GM19043 (cell line): ENCODE measurements at regions not wholly inside any gene's neighbourhood (a gene's known extent, or its start where the extent isn't known, plus 50 kb on each side); places are given as distances from the start of the nearest gene placed in this dataset.

Experiments
- ATAC-seq: cut with Tn5 transposase; IDR thresholded peaks from one replicate; pipeline ENCODE4 v1.9.1; 2021; ENCODE audit warnings: low read depth; ENCODE audit not compliant: unreplicated experiment

DNA sequence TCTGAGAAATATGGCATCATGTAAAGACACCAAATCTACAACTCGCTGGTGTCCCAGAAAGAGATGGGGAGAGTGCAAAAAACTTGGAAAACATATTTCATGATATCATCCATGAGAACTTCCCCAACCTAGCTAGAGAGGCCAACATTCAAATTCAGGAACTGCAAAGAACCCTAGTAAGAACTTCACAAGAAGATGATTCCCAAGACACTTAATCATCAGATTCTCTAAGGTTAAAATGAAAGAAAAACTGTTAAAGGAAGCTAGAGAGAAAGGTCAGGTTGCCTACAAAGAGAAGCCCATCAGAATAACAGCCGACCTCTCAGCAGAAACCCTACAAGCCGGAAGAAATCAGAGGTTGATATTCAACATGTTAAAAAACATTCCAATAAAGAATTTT lies 95.5 kb upstream of the PRLR start:
- ATAC-seq = no peak

DNA sequence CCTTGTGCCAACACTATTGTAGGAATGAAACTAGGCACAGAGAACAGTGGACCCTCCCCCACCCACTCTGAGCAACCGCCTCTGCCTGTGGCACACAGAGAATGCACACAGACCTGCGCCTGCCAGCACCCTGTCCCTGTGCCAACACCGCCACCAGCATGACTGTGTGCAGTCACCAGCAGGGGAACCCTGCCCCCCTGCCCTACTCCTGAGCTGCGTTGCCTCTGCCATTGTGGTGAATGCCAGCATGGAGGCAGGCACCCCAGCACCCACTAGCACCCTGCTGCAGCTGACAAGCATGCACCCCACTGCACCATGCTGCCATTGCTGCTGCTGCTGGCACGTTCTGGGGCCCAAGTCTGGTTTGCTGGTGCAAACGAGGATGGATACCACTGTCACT lies 94.4 kb upstream of the PRLR start:
- no peak for ATAC-seq

DNA sequence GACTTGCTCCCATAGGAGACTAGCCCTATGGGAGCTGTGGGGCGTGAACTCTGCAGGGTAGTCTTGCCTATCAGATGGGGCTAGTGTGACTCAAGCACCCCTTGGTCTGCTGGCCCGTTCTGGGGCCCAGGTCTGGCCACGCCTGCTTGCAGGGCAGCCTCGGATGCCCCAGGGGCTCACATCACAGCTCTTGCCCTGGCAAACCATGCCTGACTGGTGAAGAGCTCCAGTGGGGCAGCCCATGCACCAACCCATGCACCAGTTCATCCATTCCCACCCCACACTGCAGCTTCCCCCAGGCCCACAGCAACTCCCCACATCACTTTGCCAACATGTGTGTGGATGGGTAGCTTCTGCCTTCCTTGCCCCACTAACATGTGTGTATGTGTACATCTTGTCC lies 93.9 kb upstream of the PRLR start:
- ATAC-seq = no peak

DNA sequence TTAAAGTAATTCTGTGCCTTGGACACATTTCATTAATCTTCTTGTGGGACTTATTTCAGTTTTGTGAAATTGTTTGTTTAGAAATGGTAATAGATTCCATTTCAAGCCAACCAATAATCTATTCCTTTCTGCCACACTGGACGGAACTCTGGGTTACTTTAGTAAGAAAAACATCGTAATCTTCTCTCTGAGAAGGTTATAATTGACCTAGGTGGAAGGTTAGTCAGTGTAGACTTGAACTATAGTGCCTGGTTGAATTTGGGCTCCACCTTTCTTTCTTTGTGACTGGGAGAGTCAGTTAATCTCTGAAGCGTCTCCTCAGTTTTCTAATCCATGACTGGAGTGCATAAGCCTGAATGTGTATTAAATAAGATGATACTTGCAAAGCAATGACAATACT lies 89.7 kb upstream of the PRLR start:
- peak; percentile 6 for ATAC-seq

DNA sequence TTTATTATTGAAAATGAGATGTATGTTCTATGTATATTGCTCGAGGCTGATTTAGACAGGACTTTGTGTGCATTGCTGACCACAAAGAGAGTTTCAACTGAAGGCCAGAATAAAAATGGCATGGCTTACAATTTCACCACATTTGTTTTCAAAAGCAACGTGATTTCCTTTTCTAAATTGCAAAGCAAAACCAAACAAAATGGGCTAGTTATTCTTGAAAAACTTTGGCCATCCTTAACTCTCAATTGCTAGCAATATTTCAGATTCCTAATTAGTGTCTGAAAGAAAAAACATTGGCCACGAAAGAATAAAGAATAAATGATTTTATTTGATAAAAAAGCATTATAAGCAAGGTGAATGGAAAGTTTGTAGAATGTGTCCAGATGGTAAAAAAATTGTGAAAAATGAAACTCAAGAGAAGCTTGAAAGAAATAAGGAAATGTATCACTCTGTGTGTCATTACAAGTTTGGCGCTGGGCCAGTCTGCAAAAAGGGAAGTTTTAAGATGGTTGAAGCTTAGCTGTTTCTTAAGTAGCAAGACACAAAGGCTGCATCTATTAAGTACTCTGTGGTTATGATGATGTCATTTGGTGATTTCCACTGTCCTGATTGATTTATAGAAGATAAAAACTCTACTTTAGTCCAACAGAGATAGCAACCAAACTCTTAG lies 89.2 kb upstream of the PRLR start:
- ATAC-seq = peak; percentile 98

DNA sequence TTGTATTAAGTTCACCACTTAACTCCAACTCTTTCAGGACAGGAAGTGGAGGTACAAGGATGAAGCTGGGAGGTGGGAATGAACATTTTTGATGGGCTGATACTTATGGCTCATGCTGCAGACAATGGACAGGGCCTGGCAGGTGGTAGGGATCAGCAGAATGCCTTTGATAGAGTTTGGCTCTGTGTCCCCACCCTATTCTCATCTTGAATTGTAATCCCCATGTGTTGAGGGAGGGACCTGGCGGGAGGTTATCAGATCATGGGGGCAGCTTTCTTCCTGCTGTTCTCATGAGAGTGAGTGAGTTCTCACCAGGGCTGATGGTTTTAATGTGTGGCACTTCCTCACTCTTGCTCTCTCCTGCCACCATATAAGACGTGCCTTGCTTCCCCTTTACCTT lies 87.3 kb upstream of the PRLR start:
- ATAC-seq = no peak

DNA sequence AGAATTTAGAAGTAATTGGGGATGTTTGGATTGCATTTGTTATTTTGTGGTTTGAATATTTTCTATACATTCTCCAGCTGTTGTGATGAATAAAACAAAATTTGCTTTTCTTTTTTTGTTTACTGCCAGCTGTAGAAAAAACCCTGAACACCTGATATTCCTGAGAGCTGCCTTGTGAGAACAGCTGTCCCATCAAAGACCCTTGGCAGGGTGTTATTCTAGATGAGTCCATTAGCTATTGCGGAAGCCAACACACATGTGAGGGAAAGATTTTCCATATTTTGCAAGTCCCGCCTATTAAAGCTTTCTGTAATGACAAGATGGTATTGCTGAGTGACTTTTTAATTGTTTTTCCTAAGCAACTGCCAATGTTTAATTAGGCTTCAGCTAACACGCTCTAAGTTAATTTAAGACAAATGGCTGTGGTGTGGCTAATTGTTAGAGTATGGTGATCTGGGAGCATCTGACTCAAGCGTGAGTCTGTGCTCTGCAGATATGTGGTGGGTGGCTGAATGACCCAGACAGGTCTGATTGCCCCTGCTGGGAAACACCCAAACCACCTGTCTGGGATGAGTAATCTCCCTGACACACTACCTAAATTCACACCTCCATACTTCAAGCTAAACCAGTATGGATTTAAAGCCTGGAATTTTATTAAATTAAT lies 86.5 kb upstream of the PRLR start:
- no peak for ATAC-seq

DNA sequence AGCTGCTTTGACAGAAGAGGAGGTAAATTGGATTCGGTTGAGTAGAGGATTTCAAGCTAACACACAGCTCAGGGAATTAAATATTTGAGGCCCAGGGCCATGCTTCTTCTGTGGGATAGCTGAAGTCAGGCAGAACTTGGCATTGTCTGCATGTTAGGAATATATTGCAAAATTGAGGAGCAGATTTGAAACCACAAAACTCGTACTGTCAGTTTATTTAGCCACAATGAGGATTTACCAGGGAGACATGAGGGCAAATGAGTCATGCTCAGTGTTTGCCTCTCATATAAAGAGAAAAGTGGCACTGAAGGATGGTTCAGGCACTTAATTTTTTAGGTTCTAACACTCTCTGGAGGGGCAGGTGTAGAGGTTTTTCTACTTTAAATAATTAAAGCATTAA lies 83.0 kb upstream of the PRLR start:
- ATAC-seq = no peak

DNA sequence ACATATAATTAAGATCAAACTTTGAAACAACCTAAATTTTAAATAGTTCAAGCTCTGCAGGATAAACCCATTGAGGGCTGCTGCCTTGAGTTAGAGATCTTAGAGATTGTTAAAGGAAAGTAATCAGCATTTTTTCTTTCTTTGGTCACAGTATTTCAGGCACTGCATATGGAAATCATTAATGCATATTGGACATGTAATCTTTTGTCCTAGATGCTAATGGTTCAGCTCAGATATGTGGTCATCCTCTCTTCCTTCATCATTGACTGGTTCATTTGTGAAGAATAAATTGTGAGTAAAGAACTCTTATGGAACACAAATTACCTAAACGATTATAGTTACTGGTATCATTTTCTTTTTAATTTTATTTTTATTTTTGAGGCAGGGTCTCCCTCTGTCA lies 82.0 kb upstream of the PRLR start:
- no peak for ATAC-seq

DNA sequence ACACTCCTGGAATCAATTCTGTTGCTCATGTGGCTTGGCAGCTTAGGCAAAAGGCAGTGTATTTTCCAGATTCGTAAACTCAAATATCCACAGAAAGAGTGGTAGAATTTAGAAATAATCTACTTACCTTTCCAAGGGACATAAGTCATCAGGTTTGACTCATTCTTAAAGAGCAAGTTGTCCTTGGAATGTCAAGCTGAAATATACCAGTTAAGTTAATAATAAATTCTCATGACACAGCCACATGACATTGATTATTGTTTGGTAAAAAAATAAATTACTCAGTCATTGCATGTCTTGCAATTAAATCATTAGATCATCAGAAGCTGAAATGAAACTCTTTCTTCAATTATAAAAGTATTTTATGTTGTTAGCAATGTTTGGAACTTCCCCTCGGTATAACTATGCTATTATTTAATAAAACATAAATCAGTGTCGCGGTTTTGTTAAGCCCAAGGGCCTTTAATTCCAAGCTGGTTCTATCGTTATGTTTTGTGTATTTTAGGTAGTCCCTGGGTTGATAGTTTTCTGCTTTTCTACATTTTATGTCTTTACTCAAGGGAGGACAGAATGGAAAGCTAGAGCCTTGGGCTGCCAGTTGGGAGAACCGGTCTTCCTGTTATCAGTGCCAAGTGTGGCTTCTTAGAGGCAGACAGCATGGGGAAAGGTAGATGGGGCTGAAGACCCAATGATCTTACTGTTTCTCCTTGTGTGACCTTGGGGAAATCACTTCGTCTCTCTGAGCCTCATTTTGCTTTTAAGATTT lies 79.3 kb upstream of the PRLR start:
- no peak for ATAC-seq

DNA sequence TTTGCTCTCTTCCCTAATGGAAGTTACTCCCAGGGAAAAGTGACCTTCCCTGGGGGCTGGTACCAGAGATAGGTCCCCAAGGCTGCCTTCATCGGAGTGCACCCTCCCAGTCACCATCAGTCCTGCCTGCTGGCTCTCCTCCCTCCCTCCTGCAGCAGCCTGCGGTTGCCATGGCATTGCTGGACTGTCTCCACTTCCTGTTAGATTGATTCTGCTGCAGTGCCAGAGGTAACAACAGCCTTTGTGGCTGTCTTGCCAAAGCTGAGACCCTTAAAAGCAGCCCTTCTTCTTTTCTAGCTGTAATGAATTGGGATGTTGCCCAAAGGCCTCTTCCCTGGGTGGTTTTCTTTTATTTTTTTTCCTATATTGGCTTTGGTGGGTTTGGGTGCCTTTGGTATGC lies 78.1 kb upstream of the PRLR start:
- ATAC-seq = peak; percentile 76

DNA sequence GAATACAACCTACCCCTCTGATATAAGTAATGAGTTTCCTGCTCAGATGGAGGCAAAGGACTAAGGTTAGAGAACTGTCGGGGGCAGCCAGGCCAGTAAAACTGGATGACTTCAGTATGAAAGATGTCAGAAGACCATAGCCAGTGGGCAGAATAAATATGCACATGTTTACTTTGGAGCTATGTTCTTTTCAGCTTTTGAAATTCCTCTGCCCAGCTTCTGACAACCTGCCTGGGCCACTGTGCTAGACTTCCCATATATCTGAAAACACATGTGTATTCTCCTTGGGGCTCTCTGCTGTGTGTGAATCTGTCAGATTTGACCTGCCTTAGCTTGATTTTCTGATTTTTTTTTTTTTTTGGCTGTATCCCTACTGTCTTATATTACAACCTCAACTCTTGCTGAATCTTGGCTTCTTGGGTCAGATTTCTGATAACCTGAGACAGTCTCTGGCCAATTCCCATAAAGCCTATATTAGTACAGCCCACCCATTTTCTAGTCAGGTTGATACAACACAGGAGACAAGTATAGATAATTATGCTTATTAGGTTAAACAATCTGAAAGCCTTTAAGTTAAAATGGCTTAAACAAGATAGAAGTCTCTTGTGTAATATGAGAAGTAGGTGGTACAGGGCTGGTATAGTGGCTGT lies 76.6 kb upstream of the PRLR start:
- ATAC-seq = no peak

DNA sequence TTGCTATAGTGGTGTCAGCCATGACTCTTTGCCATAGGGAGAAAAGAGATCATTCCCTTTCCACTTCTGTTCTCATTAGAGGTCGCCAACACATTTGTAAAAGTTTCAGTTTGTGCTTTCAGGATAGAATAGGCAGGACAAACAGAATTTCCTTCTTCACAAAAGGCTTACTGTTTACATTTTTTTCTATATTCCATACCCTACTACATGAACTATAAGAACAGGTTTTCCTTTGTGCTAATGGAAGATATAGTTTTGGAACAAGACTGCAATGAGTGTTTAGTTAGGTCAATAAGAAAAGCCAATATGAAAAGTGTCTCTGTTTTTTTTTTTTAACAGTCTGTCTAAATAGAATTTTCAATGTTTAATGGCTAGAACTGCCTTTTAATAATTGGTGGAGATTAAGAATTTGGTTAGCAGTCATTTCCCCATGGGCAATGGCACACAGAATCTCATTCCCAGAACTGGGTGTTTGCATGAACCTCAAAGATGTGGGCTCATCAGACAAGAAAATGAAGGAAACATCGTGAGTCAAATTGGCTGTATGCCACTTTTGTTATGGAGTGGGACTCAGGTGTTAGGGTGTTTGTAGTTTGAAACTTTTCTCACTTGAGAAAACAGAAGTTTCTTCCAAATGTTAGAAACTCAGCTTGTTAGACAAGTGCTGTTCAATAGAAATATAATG lies 75.2 kb upstream of the PRLR start:
- no peak for ATAC-seq

DNA sequence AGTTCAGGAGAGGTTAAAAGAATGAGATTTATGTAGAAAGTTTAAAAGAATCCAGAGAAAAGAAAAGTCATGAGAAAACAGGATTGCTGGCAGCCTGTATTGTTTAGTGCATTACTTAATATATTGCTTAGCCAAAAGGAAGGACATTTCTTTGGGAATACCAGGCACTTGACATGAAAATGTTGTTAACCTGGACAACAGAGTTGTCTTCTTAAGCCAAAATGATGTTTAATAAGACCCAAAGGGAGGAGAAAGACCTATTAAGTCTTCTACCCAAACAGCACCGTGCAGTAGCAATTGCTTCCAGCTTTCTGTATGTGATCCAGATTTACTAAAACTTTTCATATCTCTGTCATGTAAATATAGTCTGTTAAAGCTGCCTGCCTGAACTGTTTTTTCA lies 74.0 kb upstream of the PRLR start:
- ATAC-seq = no peak

DNA sequence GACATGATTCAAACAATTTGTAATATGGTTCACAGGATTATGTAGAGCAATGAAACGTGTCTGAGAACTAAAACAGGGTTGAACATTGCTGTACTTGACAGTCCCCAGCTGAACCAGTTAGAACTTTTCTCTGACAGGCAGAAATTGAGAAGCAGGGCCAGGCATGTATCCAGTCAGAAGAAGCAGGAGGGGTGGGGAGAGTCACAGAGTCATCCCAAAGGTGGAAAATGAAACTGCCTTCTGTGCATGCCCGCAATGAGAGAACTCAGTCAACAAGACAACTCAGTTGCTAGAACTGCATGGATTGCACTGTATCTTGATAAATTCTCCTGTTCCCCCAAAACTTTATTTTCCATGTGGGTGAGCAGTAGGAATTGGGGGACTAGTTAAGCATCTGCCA lies 72.9 kb upstream of the PRLR start:
- no peak for ATAC-seq

DNA sequence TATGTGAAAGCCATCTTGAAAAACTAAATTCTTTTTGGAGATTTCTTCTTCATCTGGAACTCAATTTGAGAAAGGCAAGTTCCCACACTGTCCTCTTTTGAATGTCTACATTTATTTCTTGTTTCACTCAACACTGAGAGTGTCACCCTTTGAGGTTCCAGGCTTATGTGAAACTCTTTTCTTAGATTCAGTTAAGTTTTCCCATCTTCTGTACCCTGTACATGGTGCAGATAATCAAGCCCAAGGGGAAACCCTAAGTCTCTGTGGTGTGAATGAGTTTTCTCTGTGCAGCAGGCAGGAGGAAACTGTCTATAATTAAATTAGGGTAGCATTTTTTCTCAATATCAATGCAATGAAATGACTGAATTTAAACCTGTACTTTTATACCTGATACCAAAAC lies 72.3 kb upstream of the PRLR start:
- ATAC-seq = peak; percentile 94

DNA sequence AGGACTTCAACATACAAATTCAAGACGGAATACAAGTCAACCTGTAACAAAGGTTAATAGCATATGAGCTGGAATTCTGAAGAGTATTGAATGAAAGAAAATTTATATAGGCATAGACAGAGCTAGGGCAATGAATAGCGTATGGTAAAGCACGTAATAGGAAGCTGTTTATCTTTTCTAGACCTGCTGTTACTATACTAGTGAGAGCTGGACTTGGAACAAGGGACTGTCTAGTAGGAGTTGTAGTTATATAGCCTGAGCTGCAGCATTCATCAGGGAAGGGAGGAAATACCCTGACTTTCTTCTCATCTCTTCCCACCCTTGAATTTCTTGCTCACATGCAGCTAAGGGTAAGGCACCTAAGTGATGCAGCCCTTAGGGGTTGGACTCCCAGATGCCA lies 67.5 kb upstream of the PRLR start:
- no peak for ATAC-seq

DNA sequence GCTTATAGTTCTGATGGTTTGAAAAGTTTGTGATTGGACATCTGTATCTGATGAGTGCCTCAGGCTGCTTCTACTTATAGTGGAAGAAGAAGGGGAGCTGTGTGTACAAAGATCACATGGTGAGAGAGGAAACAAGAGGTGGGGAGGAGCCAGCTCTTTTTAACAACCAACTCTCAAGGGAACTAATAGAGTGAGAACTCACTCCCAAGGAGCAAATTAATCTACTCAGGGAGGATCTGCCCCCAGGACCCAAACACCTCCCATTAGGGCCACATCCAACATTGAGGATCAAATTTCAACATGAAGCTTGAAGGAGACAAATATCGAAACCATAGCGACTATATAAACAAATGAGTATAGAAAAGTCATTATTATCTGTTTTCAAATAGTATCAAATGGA lies 64.7 kb upstream of the PRLR start:
- no peak for ATAC-seq

DNA sequence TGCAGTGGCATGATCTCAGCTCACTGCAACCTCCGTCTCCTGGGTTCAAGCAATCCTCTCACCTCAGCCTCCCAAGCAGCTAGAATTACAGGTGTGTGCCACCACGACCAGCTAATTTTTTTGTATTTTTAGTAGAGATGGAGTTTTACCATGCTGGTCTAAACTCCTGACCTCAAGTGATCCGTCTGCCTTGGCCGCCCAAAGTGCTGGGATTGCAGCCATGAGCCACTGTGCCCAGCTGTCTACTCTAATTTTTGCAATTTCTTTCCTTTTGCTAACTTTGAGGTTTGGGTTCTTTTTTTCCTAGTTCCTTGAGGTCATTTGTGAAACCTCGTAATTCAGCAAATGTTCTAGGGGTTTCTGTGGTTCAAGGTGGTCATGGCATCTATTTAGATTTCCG lies 63.7 kb upstream of the PRLR start:
- no peak for ATAC-seq

DNA sequence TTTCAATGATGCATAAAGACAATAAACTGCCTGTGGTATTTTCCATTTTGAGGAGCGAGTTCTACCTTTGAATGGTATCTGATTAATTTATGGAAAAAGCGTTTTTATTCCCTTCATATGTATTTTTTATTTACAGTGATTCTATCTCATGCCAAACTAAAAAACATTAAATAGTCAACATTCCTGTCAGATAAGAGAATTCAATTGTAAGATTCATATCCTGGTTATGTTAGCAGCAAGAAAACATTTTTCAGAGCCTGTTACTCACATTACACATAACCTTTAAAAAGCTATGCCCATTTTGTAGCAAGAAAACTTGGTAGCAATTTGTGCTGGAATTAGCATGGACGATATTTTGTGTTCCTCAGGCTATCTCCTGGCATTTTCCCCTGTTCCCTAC lies 55.1 kb upstream of the PRLR start:
- ATAC-seq = no peak

DNA sequence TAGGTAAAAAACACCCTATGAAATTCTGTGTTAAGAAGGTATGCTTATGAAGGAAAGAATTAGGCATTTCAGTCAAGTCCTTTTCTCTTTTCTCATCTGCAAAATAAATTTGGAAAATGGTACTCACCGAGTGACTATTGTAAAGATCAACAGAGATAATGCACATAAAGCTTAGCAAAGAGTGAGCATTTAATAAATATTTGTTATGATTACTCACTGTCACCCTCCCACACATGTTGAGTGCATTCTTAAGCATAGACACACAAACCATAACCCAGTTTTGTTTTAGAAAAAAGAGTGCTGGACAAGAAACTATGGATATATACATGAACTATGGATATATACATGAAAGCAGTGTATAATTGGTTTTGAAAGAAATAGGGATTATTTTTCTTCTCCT lies 54.7 kb upstream of the PRLR start:
- no peak for ATAC-seq
